GM12878 (cell line): ENCODE measurements at regions not wholly inside any gene's neighbourhood (a gene's known extent, or its start where the extent isn't known, plus 50 kb on each side); places are given as distances from the start of the nearest gene placed in this dataset.

ENCODE experiments used
- ATAC-seq: fragments of 200-7000 bp; cut with Tn5 transposase; 3 replicates; pipeline ENCODE4 v1.9.1; 2020; ENCODE audit warnings: mild to moderate bottlenecking, moderate library complexity
- BruUV-seq: library from RNA; stranded (reverse); fragments of 400-500 nt; replicated peaks from 2 replicates; lab custom pipeline; 2021; lab: Mats Ljungman, UMichigan
- CTCF ChIA-PET: fragments of 300-600 bp; sonication (Branson Sonifier 250); formaldehyde crosslinking; extraction: SDS; loops from one replicate; lab custom pipeline; 2021; ENCODE audit warnings: inconsistent platforms; lab: Yijun Ruan, JAX
- POLR2A ChIA-PET: fragments of 350-600 bp; formaldehyde crosslinking; extraction: SDS; loops from one replicate; lab custom pipeline; 2021; ENCODE audit warnings: inconsistent platforms; lab: Charles Lee
- RAD21 ChIA-PET: fragments of 300-600 bp; sonication (Branson Sonifier 250); formaldehyde crosslinking; loops from one replicate; lab custom pipeline; 2023; ENCODE audit warnings: antibody characterized with exemption; ENCODE audit not compliant: unreplicated experiment; lab: Charles Lee
- SMC1A ChIA-PET: fragments of 300-600 bp; sonication (Branson Sonifier 250); formaldehyde crosslinking; loops from one replicate; lab custom pipeline; 2023; ENCODE audit not compliant: unreplicated experiment, uncharacterized antibody; lab: Charles Lee
- DNase-seq: peaks from one replicate; pipeline ENCODE4 v3.0.0-alpha.2; 2011; ENCODE audit warnings: low read depth, low spot score
- FAIRE-seq: peaks from 3 replicates; lab custom pipeline; 2011; peaks lifted over from hg19 to GRCh38; lab: Jason Lieb, UNC
- H2AFZ ChIP-seq: 2 replicates; pipeline ENCODE4 v1.6.0; 2011; ENCODE audit warnings: low read depth, low read length, control low read depth; ENCODE audit not compliant: control insufficient read depth
- H3K27ac ChIP-seq: 2 replicates; pipeline ENCODE4 v1.5.1; 2011; ENCODE audit warnings: control low read depth; ENCODE audit not compliant: control insufficient read depth, insufficient read depth
- H3K27me3 ChIP-seq, 2 experiments: replicated peaks in 1 of 2; 2 replicates each; pipeline versions ENCODE4 v1.6.0 to v1.6.1; 2011; ENCODE audit warnings: low read length in 1 of 2; ENCODE audit not compliant: control insufficient read depth in 2 of 2, insufficient read depth in 2 of 2
- H3K36me3 ChIP-seq, 2 experiments: 2 replicates each; pipeline ENCODE4 v1.5.1; 2011; ENCODE audit warnings: low read length in 1 of 2; ENCODE audit not compliant: control insufficient read depth in 2 of 2, insufficient read depth in 2 of 2
- H3K4me1 ChIP-seq: 2 replicates; pipeline ENCODE4 v1.6.1; 2011; ENCODE audit warnings: mild to moderate bottlenecking, low read length, moderate library complexity, mixed read lengths; ENCODE audit not compliant: control insufficient read depth, insufficient read depth
- H3K4me2 ChIP-seq: 2 replicates; pipeline ENCODE4 v1.6.0; 2011; ENCODE audit warnings: control low read depth; ENCODE audit not compliant: control insufficient read depth, insufficient read depth
- H3K4me3 ChIP-seq: fragments of 200-600 bp; sonication (generic); 2 replicates; pipeline ENCODE4 v1.5.1; 2016
- H3K79me2 ChIP-seq: 2 replicates; pipeline ENCODE4 v1.6.0; 2011; ENCODE audit warnings: low read length; ENCODE audit not compliant: control insufficient read depth, insufficient read depth
- H3K9ac ChIP-seq: 2 replicates; pipeline ENCODE4 v1.8.0; 2011; ENCODE audit warnings: low read length, control low read depth, mixed read lengths; ENCODE audit not compliant: control insufficient read depth, insufficient read depth
- H3K9me3 ChIP-seq: replicated peaks from 3 replicates; pipeline ENCODE4 v1.5.1; 2011; ENCODE audit warnings: mild to moderate bottlenecking, low read length; ENCODE audit not compliant: control insufficient read depth, insufficient read depth
- H4K20me1 ChIP-seq: 2 replicates; pipeline ENCODE4 v1.6.0; 2011; ENCODE audit not compliant: control insufficient read depth, insufficient read depth
- BCLAF1 ChIP-seq: fragments of 450-650 bp; IDR thresholded peaks from 2 replicates; pipeline ENCODE4 v1.6.1; 2017; ENCODE audit warnings: antibody characterized with exemption, mild to moderate bottlenecking, moderate library complexity
- BMI1 ChIP-seq: fragments of 450-650 bp; IDR thresholded peaks from 2 replicates; pipeline ENCODE4 v1.6.1; 2016; ENCODE audit warnings: mild to moderate bottlenecking, moderate library complexity, borderline replicate concordance
- EGR1 ChIP-seq, 2 experiments: IDR thresholded peaks; 1 replicate in 1 of 2; 2 replicates in 1 of 2; pipeline ENCODE4 v1.6.1; 2011 to 2012; ENCODE audit warnings: low read depth in 2 of 2, low read length in 2 of 2, borderline replicate concordance in 1 of 2, mild to moderate bottlenecking in 1 of 2, moderate library complexity in 1 of 2
- GATAD2B ChIP-seq: fragments of 450-650 bp; conservative IDR thresholded peaks from 2 replicates; pipeline ENCODE4 v1.6.1; 2017; ENCODE audit warnings: low read depth, mild to moderate bottlenecking, moderate library complexity
- LARP7 ChIP-seq: fragments of 450-650 bp; IDR thresholded peaks from 2 replicates; pipeline ENCODE4 v1.6.1; 2017; ENCODE audit warnings: mild to moderate bottlenecking
- MEF2A ChIP-seq: IDR thresholded peaks from 2 replicates; pipeline ENCODE4 v1.6.1; 2011; ENCODE audit warnings: low read depth, mild to moderate bottlenecking, low read length, moderate library complexity; ENCODE audit not compliant: insufficient read depth
- MYC ChIP-seq: IDR thresholded peaks from 2 replicates; pipeline ENCODE4 v1.6.1; 2011; ENCODE audit warnings: mild to moderate bottlenecking, low read length, moderate library complexity, inconsistent platforms; ENCODE audit not compliant: insufficient read depth, insufficient replicate concordance, insufficient read length, severe bottlenecking
- NBN ChIP-seq: fragments of 450-650 bp; IDR thresholded peaks from 2 replicates; pipeline ENCODE4 v1.6.1; 2016
- NFYA ChIP-seq: IDR thresholded peaks from 2 replicates; pipeline ENCODE4 v1.6.1; 2011; ENCODE audit warnings: low read depth, mild to moderate bottlenecking, low read length, improper control_type of control experiment, borderline replicate concordance
- NFYB ChIP-seq: IDR thresholded peaks from 2 replicates; pipeline ENCODE4 v1.6.1; 2011; ENCODE audit warnings: low read depth, mild to moderate bottlenecking, low read length, improper control_type of control experiment, moderate library complexity; ENCODE audit not compliant: insufficient read depth
- SPI1 ChIP-seq: IDR thresholded peaks from 2 replicates; pipeline ENCODE4 v1.6.1; 2011; ENCODE audit warnings: low read depth, mild to moderate bottlenecking, low read length, moderate library complexity, borderline replicate concordance; ENCODE audit not compliant: insufficient read depth
- WRNIP1 ChIP-seq: IDR thresholded peaks from 2 replicates; pipeline ENCODE4 v1.6.1; 2011; ENCODE audit warnings: low read depth, low read length, improper control_type of control experiment, borderline replicate concordance
- YBX1 ChIP-seq: fragments of 450-650 bp; IDR thresholded peaks from 2 replicates; pipeline ENCODE4 v1.6.1; 2016; ENCODE audit warnings: antibody characterized with exemption
- WGBS: methylation state at CpG from one replicate; pipeline ENCODE4 v1.1.6; 2016; ENCODE audit warnings: low lambda C conversion rate; ENCODE audit not compliant: insufficient replicate concordance, insufficient coverage; ENCODE audit errors: missing lambda C conversion rate; 5-methylcytosine and 5-hydroxymethylcytosine counted together
- in situ Hi-C: fragments of 300-500 bp; cut with MboI; formaldehyde crosslinking; loops from 9 replicates; pipeline ENCODE4 v1.14.3; 2018; ENCODE audit warnings: mixed read lengths
- intact Hi-C: fragments of 100-400 bp; cut with micrococcal nuclease; formaldehyde crosslinking; loops from one replicate; pipeline ENCODE4 v1.14.2; 2022; ENCODE audit not compliant: unreplicated experiment

DNA sequence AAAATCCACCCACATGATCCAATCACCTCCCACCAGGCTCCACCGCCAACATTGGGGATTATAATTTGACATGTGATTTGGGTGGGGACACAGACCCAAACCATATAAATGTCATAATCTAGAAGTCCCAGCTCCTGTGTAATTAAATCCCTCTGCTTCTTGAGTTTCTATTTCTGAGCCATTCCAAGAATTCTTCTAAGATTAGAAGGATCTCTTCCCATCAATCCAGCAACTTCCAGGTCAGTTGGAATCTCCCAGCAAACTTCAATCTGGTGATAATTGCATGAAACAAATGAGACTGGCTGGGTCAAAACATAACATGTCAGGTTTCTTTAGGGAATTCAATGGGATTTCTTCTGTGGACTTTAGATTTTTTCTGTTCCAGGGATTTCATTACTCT lies 127.8 kb upstream of the CDH5 start:
- no peak for DNase-seq
- ChIA-PET POLR2A (no interaction called here), CTCF (no interaction called here), RAD21 (no interaction called here), SMC1A (no interaction called here)
- WGBS: 83% methylated on average over 1 of the region's 1 CpG
- Histone ChIP-seq H3K4me1 (no peaks in the 10 kb centered on the region), H3K4me3 (no peak overlapping the region), H3K36me3 (no peaks in the 10 kb centered on the region), H3K27me3 (peaks cover 0 to 1% of the 10 kb centered on the region in 2 experiments; a peak in 2 of 4 replicates), H3K27ac (no peak overlapping the region), H3K4me2 (no peak overlapping the region), H3K79me2 (no peaks in the 10 kb centered on the region), H2AFZ (no peak overlapping the region), H3K9ac (no peak overlapping the region), H3K9me3 (no peaks in the 10 kb centered on the region), H4K20me1 (no peaks in the 10 kb centered on the region)
- intact Hi-C loops: no loop called here
- no peak for TF ChIP-seq MYC
- no TSS peak for BruUV-seq
- no peak for FAIRE-seq
- ATAC-seq: no peak
- in situ Hi-C loops: no loop called here

- H3K27ac ChIP-seq: no peak overlapping the region
- RAD21 ChIA-PET: no interaction called here
- in situ Hi-C loops: no loop called here
- no peaks in the 10 kb centered on the region for H3K9me3 ChIP-seq
- H3K9ac ChIP-seq: no peak overlapping the region
- H3K36me3 ChIP-seq: no peaks in the 10 kb centered on the region
- no peak overlapping the region for H3K4me3 ChIP-seq
- BruUV-seq: no TSS peak
- H3K4me1 ChIP-seq: no peaks in the 10 kb centered on the region
- H4K20me1 ChIP-seq: no peaks in the 10 kb centered on the region
- H3K79me2 ChIP-seq: no peaks in the 10 kb centered on the region
- ATAC-seq (no peak), DNase-seq (no peak), FAIRE-seq (no peak)
- H2AFZ ChIP-seq: no peak overlapping the region
- peaks cover 0 to 1% of the 10 kb centered on the region in 2 experiments; a peak in 3 of 4 replicates for H3K27me3 ChIP-seq
- WGBS: 19% methylated on average over 12 of the region's 12 CpGs
- intact Hi-C loops: no loop called here
- SMC1A ChIA-PET: no interaction called here
- POLR2A ChIA-PET: no interaction called here
- H3K4me2 ChIP-seq: no peak overlapping the region
- CTCF ChIA-PET: no interaction called here
- TF ChIP-seq MEF2A: no peak
- TF ChIP-seq YBX1: no peak
- TF ChIP-seq BMI1: no peak
- TF ChIP-seq EGR1 (IDR thresholded peaks at IDR 0.05; ENCODE audit: borderline replicate concordance in 1 of 2, low read depth in 2 of 2, low read length in 2 of 2): no peak
- no peak for TF ChIP-seq NFYA
- no peak for TF ChIP-seq BCLAF1
- TF ChIP-seq SPI1: no peak
- TF ChIP-seq LARP7: no peak
- TF ChIP-seq WRNIP1: no peak
- no peak for TF ChIP-seq NFYB
- TF ChIP-seq NBN: no peak
- TF ChIP-seq GATAD2B: no peak
Measured at GRCh38 chr16:66236301-66236700, 130.2 kb upstream of the CDH5 start.
